Left hindlimb (tissue), 1 donor: ENCODE measurements at regions not wholly inside any gene's neighbourhood (a gene's known extent, or its start where the extent isn't known, plus 50 kb on each side); places are given as distances from the start of the nearest gene placed in this dataset.

Source experiments
- DNase-seq: peaks from one replicate; pipeline ENCODE4 v3.0.0-alpha.2; 2018

- no peak for DNase-seq
These were observed 456.3 kb downstream of the ZEB2 start for GRCh38 chr2:144063602-144064001.

GRCh38 chr2:144054911-144055310 lies 465.0 kb downstream of the ZEB2 start:
- no peak for DNase-seq

DNA sequence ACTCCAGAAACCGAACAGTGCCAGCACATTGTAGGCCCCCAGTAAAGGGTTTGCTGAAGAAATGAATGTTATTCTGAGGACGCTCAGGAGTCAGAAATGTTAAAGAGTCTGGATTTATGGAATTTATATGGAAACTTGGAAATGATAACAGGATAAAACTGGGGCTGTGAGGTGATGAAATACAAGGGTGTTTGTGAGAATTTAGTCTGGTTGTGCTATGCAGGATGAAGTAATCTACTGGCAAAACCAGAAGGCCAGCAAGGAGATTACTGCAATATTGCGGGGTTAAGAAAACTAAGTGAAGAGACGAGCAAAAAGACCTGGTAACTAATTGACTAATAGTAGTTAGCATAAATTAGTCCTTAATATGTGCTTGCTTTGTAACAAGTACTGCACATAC lies 467.8 kb downstream of the ZEB2 start:
- no peak for DNase-seq

- DNase-seq, result no peak
These were observed 470.8 kb downstream of the ZEB2 start for GRCh38 chr2:144049137-144049536.

- DNase-seq, result no peak
These were observed 471.3 kb downstream of the ZEB2 start for GRCh38 chr2:144048631-144049060.

DNA sequence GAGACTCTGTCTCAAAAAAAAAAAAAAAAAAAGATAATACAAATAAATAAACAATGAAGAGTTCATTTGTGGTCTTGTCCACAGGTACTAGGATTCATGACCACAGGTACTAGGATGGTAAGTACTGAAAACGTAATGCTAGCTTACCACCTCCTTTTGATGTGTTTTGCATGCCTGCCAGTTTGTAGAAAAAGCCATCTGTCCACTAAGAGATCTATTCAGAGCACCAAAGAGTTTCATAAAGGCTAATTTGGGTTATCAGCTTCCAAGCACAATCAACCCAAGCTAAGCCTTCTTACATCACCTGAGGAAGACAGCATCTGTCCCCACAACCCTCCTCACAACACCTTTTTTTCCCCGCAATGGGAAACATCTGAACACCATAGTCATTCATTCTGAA lies 477.2 kb downstream of the ZEB2 start:
- DNase-seq, result no peak

- no peak for DNase-seq
These were observed 478.3 kb downstream of the ZEB2 start for GRCh38 chr2:144041612-144042011.

GRCh38 chr2:144040834-144041233 lies 479.1 kb downstream of the ZEB2 start:
- no peak for DNase-seq

DNA sequence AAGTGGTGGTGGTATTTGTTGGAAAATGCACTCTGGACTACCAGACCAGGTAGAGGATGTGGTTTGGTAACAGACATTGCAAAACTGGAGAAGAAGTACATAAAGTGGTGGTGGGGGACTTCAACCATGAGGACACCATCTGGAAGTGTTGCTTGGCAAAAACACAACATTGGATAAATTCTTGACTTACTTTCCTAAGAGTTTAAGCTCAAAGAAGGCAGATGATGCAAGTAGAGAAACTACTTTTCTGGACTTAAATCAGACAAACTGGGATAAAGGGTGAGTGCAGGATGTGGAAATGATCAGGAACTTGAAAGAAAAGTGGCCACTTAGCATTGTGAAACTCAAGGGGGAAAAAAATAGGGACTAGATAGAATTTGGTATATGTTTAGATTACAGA lies 487.4 kb downstream of the ZEB2 start:
- no peak for DNase-seq

DNA sequence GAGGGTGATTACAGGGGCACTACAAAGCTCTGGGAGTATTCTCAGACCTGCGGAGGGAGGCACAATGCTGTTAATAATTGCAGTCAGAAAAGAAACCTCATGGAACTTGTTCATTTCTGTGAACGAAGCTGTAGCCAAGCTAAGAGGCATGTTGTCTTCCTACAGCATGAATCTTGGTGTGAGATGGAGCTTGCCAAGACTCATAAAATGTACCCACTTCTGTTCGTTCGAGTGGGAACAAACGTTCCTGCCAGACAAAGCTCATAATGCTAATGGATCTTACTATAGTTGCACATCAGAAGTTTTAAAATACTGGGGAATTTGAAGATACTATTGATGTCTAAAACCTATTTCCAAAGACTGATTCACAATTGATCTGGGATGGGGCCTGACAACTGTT lies 489.1 kb downstream of the ZEB2 start:
- DNase-seq, result no peak

DNA sequence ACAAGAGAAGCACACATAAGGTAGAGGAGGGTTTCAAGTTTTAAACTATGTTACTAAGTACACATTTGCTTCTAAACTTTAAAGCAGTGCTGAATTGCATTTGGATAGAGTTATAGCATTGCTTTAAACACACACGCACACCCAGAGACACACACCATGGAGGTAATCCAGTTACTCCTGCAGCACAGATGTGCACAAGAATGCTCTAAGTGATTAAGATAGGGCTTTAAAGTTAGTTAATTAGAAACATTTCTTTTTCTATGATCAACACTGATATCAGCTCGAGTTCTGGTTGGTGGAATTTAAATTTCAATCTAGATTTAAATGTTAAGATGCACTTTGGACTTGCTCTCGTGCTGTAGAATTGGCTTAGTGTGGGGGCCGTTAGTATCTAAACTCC lies 492.3 kb downstream of the ZEB2 start:
- DNase-seq, result no peak

GRCh38 chr2:144026753-144027152 lies 493.2 kb downstream of the ZEB2 start:
- DNase-seq, result no peak

GRCh38 chr2:144020047-144020446 lies 499.9 kb downstream of the ZEB2 start:
- DNase-seq, result no peak

DNA sequence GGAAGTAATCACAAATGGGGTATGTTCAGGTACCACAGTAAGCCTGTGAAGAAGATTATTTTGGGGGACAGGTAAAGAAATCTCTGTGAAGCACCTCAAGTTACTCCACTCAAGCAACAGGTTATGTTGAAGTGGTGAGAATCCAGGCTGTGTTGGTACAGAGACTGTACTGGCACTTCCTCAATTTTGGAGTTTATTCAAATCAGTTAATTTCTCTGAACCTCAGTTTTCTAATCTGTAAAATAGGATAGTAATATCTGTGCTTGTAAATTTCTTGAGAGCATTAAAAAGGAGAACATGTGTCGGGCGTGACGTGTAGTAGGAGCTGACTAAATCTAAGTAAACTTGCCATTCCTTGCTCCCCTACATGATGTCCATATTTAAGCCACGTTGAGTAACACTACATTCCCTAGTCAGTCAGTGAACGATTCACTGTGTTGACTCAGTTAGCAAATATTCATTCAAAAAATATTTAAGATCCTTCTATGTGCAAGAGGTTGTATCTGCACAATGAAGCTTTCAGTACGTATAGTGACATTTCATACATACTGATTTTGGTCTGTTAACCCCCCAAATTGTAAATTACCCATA lies 504.2 kb downstream of the ZEB2 start:
- no peak for DNase-seq

DNA sequence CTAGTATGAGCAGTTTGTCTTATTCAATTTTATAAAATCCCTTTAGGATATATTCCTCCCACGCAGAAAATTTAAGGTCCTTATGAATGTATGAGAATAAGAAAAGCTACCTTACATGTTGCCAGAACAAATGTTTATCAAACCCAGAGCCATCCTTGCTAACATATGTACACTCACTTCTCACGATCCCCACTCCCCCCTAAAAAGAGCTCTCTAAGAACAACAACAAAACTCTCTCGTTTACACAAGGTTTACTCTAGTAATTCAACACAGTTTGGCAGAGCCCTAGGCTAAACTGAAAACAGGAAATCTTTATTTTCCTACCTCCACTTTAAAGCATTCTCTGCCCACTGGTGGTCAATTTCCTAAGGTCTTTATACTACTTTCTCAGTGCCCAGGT lies 504.9 kb downstream of the ZEB2 start:
- no peak for DNase-seq

DNA sequence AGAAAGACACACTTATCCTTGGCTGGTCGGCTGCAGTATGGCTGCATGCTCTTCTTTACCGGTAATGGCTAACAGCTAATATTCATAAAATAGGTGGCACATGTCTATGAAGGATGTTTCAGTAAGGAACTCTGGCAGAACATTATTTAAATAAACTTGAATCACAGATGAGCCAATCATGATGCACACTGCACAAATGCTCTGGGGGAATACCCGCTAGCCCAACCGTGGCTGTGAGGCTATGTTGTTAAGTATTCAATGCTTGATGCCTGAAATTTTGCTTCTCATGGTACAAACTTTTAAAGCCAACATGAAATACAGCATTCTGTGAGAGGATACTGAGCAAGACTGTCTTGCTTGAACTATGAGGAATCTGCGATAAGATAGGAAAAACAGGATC lies 505.8 kb downstream of the ZEB2 start:
- no peak for DNase-seq

- DNase-seq, result no peak
These were observed 507.6 kb downstream of the ZEB2 start for GRCh38 chr2:144012304-144012703.

DNA sequence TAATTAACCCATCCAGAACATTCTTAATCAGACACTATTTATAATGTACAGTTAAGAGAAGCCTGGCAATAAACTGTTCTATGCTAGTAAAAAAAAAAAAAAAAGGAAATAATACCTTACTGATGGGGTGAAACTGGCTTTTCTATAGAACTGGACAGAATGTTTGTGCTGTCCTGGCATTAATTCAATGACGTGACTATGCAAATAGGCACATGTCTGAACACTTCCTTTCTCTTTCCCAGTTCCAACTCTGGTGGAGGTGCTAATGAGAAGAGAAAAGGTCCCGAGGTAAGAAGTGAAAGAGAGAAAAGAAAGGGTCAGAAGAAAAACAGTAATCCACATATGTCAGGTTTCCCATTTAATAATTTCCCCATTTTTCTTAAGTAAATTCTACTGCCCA lies 508.4 kb downstream of the ZEB2 start:
- DNase-seq, result no peak

DNA sequence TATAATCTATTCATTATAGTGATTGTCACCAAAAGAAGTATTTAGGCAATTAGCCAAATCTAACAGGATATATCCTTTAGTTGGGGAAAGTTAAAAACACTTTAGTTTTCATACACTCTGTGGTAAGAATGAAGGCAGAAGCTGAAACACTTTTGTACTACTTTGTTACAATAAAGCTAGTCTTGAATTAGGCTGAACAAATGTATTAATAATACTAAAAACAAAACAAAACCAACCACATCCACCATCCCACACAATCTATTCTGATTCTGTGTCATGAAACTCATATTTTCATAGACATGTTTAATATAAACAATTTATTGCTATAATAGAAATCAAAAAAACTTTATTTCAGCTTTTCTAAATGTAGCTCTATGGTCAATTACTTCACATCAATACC lies 508.8 kb downstream of the ZEB2 start:
- no peak for DNase-seq

DNA sequence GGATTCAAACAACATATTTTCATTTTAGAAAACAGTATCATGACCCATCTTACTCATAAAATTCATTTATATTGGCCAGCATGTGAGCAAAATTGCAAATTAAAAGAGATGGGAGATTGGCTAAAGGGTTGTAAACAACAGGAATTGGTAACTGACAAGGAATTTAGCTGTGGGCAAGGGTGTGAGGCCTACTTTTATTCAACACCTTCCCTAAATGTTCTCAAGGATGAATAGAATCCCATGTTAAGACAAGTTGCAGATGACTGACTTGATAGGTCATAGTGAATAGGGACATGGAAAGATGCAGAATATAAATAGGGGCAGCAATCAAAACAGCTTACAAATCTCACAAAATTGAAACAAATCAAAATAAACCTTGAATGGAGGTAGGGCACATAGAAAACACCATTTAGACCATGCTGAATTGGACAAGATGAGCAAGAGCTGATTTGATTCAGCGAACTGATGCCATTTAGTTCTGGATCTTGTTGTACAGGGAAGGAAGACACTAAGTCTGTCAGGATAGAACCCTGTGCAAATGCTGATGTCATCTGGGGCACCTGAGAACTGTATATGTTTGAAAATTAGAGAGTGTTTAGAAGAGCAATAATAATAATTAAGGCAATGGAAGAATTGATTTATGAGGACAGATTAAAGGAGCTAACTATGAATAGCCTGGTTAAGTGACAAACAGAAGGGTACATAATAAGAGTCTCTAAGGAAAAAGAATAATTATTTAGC lies 509.7 kb downstream of the ZEB2 start:
- DNase-seq, result no peak

- DNase-seq, result no peak
These were observed 513.8 kb downstream of the ZEB2 start for GRCh38 chr2:144006139-144006538.

GRCh38 chr2:144004742-144005141 lies 515.2 kb downstream of the ZEB2 start:
- DNase-seq, result no peak

DNA sequence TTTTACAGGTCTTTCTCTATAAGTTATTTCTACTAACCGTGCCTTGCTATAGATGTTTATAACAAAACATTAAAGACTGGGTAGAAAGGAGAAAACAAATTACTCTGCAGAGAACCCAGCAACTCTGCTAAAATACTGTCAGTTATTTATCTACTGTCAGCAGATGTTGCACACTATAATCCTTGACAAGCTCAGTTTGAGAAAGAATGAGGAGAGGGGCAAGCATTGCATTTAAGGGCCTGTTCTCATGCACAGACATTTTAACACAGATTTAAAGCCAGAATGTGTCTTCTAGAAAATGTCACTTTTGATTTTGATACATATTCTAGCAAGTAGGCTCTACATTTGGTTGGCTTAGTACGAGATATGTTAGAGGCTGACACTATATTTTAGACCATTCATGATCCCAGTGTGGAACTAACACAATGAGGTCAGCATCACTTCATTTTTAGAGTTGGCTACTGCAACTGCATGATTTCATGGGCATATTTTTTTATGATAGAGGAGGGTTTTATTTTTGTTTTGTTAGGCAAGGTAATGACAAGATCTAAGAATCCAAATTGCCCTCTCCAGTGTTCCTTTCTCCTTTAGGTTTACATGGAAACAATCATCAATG lies 516.4 kb downstream of the ZEB2 start:
- no peak for DNase-seq

DNA sequence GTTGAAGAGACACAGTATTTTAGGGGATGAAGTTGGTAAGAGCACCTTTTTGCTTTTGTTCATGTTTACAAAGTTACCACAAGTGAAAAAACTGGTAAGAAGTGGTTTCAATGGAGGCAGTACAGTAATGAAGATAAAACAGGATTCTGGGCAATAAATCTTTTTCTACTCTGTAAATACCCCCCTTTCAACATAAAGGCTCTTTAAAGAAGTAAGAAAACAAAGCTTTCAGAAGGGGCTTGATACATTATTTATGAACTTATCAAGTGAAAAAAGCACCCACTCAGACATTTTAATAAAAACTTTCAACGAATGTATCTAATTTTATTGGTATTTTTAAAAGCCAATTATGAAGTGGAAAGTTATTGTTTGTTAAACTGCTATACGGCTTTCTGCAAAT lies 522.9 kb downstream of the ZEB2 start:
- DNase-seq, result no peak

- no peak for DNase-seq
These were observed 525.0 kb downstream of the ZEB2 start for GRCh38 chr2:143994961-143995360.
